Psoas muscle (tissue), 7 donors: ENCODE measurements at regions not wholly inside any gene's neighbourhood (a gene's known extent, or its start where the extent isn't known, plus 50 kb on each side); places are given as distances from the start of the nearest gene placed in this dataset.

Source experiments
- ATAC-seq, 4 donors: fragments of 200-7000 bp; cut with Tn5 transposase; one replicate each; pipeline ENCODE4 v1.9.1; 2020; ENCODE audit warnings: moderate library complexity in 3 of 4, mild to moderate bottlenecking in 2 of 4
- DNase-seq, 2 donors: peaks; one replicate each; pipeline ENCODE4 v3.0.0-alpha.2; 2020
- H3K27ac ChIP-seq: fragments of 200-600 bp; one replicate; pipeline ENCODE4 v1.8.0; 2022
- H3K27me3 ChIP-seq, 3 donors: fragments of 200-600 bp in 1 of 3; one replicate each; pipeline versions ENCODE4 v1.6.1 to v1.8.0; 2013 to 2022; ENCODE audit warnings: low read length in 2 of 3, mild to moderate bottlenecking in 2 of 3, moderate library complexity in 1 of 3; ENCODE audit not compliant: insufficient read depth in 3 of 3
- H3K36me3 ChIP-seq, 2 donors: fragments of 200-600 bp in 1 of 2; one replicate each; pipeline versions ENCODE4 v1.6.1 to v1.8.0; 2013 to 2022; ENCODE audit warnings: low read depth in 1 of 2, mild to moderate bottlenecking in 1 of 2, moderate library complexity in 1 of 2; ENCODE audit not compliant: insufficient read depth in 1 of 2
- H3K4me1 ChIP-seq: fragments of 200-600 bp; one replicate; pipeline ENCODE4 v1.8.0; 2022
- H3K4me3 ChIP-seq: fragments of 200-600 bp; one replicate; pipeline ENCODE4 v1.8.0; 2022; ENCODE audit warnings: mild to moderate bottlenecking
- H3K9me3 ChIP-seq: fragments of 200-600 bp; one replicate; pipeline ENCODE4 v1.8.0; 2022
- WGBS, 3 donors: extraction: QIAGEN DNeasy Blood & Tissue Kit; methylation state at CpG; one replicate each; pipeline versions ENCODE4 v1.1.6 to v1.1.7; 2013; 5-methylcytosine and 5-hydroxymethylcytosine counted together
- intact Hi-C, 2 donors: fragments of 100-400 bp; cut with DNase I; formaldehyde crosslinking; loops; one replicate each; pipeline versions ENCODE4 v1.11.0 to v1.14.2; 2022
- TF ChIP-seq, protein P1 (sequence below): fragments of 200-600 bp; IDR thresholded peaks from one replicate; pipeline ENCODE4 v1.8.0; 2022; ENCODE audit warnings: antibody characterized with exemption
- donor health status: healthy with polysubstance abuse.
- donor health status: DM: no; HTN: no; CAD: no; lungs with moderate emphysema.
- donor health status: Bipolar disorder and iron deficiency.
- donor health status: healthy.
- donor health status: DM: yes; HTN: yes; CAD: no.
- donor health status: DM: no; HTN: no; CAD: no.
- donor health status: DM: yes; HTN: yes; CAD: no.

DNA sequence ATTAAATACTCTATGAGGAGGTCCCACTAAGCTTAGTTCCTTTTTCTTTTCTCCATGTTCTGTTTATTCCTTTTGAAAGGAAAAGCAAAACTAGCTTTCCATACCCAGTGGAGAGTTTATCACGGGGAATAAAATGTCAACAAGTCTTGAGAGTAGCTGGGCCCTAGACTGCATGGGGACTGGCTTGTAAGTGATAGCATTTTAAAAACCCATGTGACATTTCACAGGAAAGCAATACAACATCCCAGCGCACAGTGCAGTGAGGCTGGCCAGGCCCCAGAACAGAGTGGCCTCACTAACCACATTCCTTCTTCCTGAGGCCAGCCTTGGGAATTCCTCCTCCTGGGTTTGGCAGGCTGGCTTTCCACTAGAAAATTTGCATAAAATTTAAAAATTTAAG is 149.8 kb downstream of the DLEU7 start:
- intact Hi-C loops = no loop called here
- DNase-seq (no peak), ATAC-seq (peak; percentile 61 to 71 (median 66))
- Histone ChIP-seq H3K4me3 (no peak overlapping the region), H3K27ac (no peak overlapping the region), H3K36me3 (no peaks in the 10 kb centered on the region), H3K4me1 (peaks cover 24% of the 10 kb centered on the region), H3K27me3 (no peaks in the 10 kb centered on the region), H3K9me3 (no peaks in the 10 kb centered on the region)
- TF ChIP-seq, protein P1, sequence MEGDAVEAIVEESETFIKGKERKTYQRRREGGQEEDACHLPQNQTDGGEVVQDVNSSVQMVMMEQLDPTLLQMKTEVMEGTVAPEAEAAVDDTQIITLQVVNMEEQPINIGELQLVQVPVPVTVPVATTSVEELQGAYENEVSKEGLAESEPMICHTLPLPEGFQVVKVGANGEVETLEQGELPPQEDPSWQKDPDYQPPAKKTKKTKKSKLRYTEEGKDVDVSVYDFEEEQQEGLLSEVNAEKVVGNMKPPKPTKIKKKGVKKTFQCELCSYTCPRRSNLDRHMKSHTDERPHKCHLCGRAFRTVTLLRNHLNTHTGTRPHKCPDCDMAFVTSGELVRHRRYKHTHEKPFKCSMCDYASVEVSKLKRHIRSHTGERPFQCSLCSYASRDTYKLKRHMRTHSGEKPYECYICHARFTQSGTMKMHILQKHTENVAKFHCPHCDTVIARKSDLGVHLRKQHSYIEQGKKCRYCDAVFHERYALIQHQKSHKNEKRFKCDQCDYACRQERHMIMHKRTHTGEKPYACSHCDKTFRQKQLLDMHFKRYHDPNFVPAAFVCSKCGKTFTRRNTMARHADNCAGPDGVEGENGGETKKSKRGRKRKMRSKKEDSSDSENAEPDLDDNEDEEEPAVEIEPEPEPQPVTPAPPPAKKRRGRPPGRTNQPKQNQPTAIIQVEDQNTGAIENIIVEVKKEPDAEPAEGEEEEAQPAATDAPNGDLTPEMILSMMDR = no peak
- WGBS, 3 donors = 0 to 8% (median 6%) methylated on average over 2 of the region's 2 CpGs

DNA sequence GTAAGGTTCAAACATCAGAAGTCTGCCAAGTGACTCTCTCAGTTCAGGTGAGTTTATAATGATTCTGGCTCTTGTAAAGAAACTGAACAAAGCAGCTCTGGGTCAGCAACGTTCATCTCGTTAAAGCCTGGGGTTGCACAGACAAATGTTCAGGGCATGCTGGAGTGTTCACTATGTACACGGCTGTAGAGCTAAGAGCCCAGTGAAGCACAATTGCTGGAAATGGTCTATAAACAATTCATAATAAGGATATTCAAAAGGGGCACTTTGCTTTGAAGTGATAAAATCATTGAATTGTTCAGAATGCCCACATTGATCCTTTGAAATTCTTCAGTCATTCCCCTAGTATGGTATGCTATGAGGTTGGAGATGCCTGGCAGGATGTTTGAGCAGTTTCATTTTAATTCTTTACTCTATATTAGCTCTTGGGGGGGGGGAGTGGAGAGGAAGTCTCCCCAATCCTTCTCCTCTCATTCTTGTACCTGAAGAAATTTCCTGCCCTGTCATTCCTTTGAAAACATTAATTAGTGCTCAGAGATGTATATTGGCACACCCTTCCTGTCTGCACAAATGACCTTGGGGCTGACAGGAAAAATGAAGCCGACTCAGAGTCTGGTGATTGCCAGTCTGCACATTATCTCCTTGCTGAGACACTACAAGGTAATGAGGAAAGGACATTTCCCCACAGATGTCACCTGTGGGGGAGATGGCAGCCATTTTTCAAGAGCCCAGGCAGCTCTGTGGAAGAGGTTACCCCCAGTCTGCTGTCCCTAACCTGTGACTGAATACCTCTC is 145.5 kb downstream of the DLEU7 start:
- Histone ChIP-seq H3K27me3 (no peaks in the 10 kb centered on the region), H3K27ac (no peak overlapping the region), H3K9me3 (no peaks in the 10 kb centered on the region), H3K4me3 (no peak overlapping the region), H3K36me3 (no peaks in the 10 kb centered on the region), H3K4me1 (peaks cover 33% of the 10 kb centered on the region)
- TF ChIP-seq, protein P1 = no peak
- 41 to 48% (median 46%) methylated on average over 4 of the region's 4 CpGs for WGBS, 3 donors
- no peak for DNase-seq
- no peak for ATAC-seq
- intact Hi-C loops = no loop called here

DNA sequence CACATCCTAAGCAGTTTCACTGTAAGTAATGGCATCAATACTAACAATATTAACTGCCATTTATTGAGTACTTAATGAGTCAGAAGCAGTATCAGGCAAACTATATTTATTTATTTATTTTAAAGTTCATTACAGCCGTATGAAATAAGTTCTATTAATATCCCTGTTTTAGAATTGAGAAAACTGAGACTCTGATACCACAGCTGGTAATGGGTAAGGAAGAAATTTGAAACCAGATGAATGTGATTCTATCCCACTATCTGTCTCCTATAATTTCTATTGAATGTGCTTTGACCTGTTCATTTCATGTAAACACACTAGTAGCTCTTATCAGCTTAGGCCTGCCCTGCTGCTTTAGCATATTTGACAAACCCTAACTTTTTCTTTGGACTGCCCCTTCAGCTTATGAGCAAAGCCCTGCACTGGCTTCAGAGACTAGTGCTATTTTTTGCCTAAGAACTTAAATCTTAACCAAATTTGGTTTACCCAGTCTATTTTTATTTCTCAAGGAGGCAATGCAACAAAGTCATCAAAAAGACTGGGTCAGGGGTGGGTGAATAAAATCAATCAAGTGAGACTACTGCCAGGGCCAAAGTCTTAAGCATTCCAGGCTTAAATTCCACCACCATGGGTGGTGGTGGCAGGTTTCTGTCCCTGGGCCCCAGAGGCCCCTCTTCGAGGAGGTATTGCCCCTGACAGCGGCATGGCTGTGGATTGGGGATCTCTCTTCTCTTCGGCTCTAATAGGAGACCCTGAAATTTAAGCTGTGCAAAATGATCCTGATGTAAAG is 143.4 kb downstream of the DLEU7 start:
- WGBS, 3 donors = 45 to 58% (median 49%) methylated on average over 4 of the region's 4 CpGs
- Histone ChIP-seq H3K9me3 (no peaks in the 10 kb centered on the region), H3K27ac (peak overlapping the region; percentile 14), H3K27me3 (no peaks in the 10 kb centered on the region), H3K36me3 (no peaks in the 10 kb centered on the region), H3K4me3 (no peak overlapping the region), H3K4me1 (peaks cover 22% of the 10 kb centered on the region)
- DNase-seq (no peak), ATAC-seq (peak in 2 of 4 donors; percentile 68)
- TF ChIP-seq, protein P1 = no peak
- intact Hi-C loops = no loop called here

GRCh38 chr13:50700664-50701305 is 142.7 kb downstream of the DLEU7 start:
- Histone ChIP-seq H3K27me3 (no peaks in the 10 kb centered on the region), H3K27ac (no peak overlapping the region), H3K36me3 (no peaks in the 10 kb centered on the region), H3K9me3 (no peaks in the 10 kb centered on the region), H3K4me1 (peaks cover 22% of the 10 kb centered on the region), H3K4me3 (no peak overlapping the region)
- intact Hi-C loops = no loop called here
- TF ChIP-seq, protein P1 = no peak
- WGBS, 3 donors = 86 to 96% (median 88%) methylated on average over 1 of the region's 1 CpG
- DNase-seq (no peak), ATAC-seq (no peak)
